HG02623 (cell line): ENCODE measurements at regions not wholly inside any gene's neighbourhood (a gene's known extent, or its start where the extent isn't known, plus 50 kb on each side); places are given as distances from the start of the nearest gene placed in this dataset.
"Not testable (repeated sequence)": the region's sequence is repeated elsewhere in the genome, so short reads cannot be mapped to it uniquely, and the experiment has no call there.

Experiments used
- ATAC-seq: cut with Tn5 transposase; IDR thresholded peaks from one replicate; pipeline ENCODE4 v1.9.1; 2021; ENCODE audit warnings: moderate library complexity; ENCODE audit not compliant: unreplicated experiment

DNA sequence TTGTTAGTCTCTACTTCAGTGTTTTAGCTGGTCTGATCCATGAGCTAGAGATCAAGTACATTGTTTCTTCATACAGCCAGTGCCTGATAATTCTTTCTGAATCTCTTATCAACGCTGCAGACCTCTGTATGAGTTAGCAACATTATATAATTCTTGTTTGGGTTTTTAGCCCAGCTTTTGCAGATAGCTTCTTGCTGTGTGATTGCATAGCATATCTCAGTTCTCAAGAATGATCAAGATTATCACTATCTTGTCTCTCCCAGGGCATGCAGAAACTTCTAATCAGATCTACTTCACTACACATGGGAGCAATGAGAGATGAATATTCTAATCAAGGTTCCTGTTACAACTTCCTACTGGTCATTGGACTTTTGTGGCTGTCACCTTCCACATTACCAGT is 158.3 kb downstream of the FAM174A start:
- no peak for ATAC-seq

DNA sequence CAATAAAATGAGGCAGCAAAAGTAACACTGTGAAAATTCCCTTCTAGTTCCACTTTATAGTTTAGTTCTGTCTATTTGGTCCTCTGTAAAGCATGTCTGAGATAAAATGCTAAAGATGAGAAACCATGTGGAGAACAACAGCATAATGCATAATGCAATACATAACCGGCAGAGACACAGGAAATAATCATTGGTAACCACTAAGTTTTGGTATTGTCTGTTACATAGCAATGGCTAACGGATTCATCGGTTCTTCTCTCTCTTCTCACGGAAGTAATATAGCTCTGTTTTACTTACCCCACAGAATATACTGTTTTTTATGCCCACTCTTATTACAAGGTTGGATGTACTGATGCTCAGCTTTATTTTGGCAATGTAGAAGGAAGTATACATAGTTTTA is 158.9 kb downstream of the FAM174A start:
- no peak for ATAC-seq

DNA sequence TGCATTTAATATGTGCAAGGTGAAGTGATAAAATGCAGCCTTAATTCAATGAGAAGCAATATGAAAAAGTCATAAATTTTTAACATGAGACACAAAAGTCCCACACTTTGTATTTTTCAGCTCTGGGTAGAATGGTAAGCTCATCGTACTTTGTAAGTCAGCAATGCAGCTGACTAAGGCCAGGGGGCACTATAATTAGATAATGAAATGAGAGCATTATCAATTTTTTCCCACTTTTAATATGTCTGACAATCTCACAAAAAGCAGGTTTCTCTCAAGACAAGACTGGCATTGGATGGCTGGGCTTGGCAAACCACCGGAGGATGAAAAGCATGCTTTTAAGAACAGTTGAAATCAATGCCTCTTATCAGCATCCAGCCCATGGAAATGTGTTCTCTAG is 162.8 kb downstream of the FAM174A start:
- no peak for ATAC-seq

DNA sequence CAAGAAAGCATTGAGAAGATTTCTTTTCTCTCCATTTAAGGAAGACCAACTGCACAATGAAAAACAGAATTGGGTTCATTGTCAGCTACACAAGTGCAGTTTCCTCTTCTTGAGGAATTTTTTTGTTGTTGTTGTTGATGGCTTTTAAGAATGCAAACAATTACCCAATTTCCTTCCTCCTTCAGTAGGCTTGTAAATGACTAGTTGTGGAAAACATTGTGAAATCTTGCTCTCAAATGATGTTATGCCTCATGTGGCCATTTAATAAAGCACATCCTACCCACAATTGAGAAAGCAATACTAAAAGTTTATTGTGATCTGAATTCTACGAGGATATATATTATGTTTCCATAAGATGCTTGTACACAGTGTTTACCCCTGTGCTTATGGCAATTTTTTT is 171.6 kb downstream of the FAM174A start:
- no peak for ATAC-seq

DNA sequence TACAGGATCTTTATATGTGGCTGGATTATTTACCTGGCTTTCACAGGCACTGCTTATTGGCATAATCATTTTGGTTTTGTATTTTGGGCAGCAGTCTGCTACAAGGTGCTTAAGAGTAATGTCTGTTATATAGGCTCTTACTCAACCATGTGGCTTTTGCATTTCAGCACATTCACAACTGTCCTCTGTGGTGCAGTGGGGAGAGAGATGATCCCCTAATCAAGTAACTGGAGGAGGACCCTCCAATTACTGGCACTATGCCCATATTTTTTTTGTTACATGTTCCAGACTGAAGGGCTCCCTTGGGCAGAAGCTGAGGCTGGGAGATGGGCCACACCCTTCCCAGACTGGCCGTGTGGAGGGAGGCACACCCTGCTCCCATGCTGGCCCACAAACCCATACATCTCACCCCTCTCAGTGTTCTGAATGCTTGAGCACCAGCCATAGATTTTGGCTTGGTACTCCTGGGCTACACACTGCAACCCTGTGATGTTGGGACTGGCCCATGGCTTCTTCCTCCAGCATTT is 173.5 kb downstream of the FAM174A start:
- ATAC-seq = no peak

DNA sequence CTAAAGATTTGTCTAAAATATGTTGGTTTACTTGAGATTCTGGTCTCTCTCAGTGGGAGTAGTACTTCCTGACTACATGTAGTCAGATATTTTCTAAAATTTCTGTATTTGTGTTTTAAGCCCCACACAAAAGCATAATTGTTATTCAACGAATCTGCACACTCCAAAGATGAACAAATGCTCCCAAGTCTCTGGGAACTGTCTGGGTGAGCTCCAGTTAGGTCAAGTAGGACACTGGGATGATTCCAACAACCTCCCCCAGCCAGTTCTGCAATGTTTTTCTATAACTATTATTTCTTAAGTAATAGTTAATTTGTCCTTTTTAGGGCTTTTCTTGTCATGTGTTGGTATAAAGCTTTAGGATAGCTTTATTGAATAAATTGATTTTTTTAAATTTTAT is 174.6 kb downstream of the FAM174A start:
- no peak for ATAC-seq

DNA sequence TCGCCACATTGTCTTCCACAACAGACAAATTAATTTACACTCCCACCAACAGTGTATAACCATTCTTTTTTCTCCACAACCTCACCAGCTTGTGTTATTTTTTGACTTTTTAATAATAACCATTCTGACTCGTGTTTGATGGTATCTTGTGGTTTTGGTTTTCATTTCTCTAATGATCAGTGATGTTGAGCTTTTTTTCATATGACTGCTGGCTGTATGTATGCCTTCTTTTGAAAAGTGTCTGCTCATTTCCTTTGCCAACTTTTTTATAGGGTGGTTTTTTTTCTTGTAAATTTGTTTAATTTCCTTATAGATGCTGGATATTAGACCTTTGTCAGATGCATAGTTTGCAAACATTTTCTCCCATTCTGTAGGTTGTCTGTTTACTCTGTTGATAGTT is 179.6 kb downstream of the FAM174A start:
- not testable (repeated sequence) for ATAC-seq

DNA sequence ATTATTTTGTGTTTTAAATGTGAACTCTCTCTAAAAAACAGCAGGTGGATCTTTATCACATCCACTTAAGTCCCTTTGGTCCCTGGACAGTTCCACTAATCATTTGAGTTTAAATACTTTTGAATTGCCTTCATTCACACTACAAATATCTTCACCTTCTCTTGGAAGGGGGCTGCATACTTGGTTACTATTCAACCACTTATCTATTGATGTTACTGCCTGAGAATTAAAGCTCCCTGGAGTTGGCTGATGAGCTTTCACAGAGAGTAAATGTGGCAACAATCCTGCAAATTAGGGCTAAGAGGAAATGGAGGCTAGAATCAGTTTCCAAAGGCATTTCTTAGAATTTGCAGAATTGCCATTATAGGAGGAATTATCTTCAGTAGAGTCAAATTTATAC is 180.4 kb downstream of the ST8SIA4 start:
- ATAC-seq = no peak

DNA sequence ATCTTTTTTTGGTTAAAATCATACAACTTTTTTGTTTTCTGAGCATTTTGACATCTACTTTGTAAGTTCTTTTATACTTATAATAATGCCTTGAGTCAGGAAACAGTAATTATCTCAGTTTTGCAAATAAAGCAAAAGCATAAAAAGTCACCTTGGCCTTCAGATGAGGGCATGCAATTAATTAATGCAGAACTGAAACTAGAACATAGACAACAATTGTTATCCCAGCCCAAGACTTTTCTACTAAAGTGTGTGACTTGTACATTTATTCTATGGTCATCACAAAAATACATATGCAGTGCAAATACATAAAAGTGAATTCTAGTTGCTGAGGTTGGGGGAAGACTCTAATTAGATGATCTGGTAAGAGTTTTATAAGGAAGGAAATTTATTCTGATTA is 179.9 kb downstream of the ST8SIA4 start:
- ATAC-seq = no peak

DNA sequence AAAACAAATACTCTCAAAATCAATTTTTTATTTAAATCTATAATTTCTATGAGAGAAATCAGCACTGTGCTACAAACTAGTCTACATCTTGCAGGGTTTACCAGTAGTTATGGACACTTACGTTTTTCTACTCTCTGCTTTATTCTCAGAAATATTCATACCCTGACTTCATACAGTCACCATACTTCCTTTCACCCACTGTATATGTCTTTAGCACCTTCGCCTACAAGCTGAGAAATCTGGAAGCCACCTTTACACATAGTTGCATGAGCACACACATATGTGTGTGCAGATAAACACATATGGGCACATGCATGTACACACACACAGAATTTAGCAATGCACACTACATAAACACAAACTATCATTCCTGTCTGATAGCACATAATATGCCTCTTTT is 177.0 kb downstream of the ST8SIA4 start:
- ATAC-seq = no peak

DNA sequence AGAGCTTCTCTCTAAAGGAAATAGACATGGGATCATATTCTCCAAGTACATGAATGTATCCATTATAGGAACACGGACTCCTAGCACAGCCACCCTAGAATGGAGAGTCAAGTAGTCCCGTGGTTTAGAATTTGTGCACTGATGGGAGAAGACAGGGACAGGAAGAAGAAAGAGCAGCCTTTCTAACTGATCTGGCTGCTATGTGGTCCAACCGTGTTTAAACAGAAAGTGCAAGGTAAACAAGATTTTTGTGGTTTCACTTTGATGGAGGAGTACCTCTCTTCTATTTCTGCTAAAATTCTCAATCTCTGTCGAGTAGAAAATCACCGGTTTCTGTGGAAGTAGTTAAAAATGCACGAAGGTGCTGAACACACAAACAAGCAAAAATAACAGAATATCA is 171.3 kb downstream of the ST8SIA4 start:
- ATAC-seq = peak; percentile 97

DNA sequence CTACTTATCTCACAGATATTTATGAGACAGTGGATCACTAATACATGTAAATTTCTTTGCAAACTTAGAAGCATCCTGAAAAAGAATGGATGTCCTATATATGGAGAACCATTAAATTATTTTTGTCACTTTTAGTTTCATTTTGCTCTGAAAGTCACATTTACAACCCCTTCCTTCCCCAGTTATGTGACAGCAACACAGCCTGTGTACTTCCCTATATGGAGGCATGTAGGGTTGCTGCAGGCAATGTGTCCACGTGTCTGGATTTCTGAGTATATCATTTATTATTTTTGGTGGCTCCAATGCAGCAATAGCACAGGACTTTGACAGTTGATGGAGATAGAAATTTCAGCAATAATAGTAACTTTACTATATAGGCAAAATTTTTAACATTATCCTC is 156.4 kb downstream of the ST8SIA4 start:
- peak; percentile 84 for ATAC-seq

DNA sequence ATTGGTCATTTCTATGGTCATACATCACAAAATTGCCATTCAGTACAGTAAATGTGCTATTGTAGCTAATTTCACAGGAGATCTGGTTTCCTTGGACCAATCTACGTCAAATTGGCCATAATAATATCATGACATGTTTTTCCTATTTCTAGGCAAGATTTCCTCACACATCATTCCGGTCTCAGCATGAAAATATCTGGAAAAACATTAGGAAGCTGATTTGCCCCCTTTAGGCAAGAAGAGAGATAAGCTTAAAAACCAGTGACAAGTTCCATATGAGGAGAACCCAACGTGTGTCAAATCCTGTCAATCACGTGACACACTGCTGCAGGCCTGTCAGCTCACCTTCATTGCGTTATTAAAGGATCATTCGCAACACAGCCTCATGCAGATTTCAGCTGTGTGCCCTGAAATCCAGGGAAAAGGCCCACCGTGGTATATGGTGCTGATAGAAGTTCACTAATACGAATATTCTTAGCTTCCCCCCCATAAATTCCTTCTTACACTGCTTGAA is 153.3 kb downstream of the ST8SIA4 start:
- no peak for ATAC-seq

DNA sequence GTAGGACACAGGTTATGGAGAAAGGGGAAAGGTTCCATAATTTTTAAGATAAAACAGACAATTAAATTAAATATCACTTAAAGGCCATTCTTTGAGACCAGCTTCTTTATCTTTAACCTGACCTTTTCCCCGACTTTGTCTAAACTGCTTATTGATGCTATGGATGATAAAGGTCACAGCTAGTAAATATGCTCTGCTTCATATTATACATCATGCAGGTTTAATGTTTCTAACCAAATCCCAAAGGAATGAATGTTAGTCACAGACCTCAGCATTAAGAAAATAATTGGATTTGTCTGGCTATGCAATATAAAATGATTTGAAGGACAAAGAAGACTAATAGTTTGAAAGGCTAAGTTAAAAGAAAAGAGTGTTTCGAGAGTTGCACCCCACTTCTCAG is 147.6 kb downstream of the ST8SIA4 start:
- ATAC-seq = no peak
